HCT116 (cell line): ENCODE measurements at regions not wholly inside any gene's neighbourhood (a gene's known extent, or its start where the extent isn't known, plus 50 kb on each side); places are given as distances from the start of the nearest gene placed in this dataset.

Experiments
- ATAC-seq: fragments of 200-7000 bp; cut with Tn5 transposase; 2 replicates; pipeline ENCODE4 v1.9.1; 2020; ENCODE audit warnings: mild to moderate bottlenecking, moderate library complexity
- BruUV-seq: library from RNA; stranded (reverse); fragments of 400-500 nt; replicated peaks from 2 replicates; lab custom pipeline; 2021; lab: Mats Ljungman, UMichigan
- CTCF ChIA-PET: fragments of 300-600 bp; sonication (Branson Sonifier 250); formaldehyde crosslinking; loops from one replicate; lab custom pipeline; 2021; ENCODE audit warnings: antibody characterized with exemption; lab: Charles Lee
- POLR2A ChIA-PET: fragments of 300-600, 350-600 bp; sonication (Branson Sonifier 250); formaldehyde crosslinking; loops from one replicate; lab custom pipeline; 2021; ENCODE audit warnings: antibody characterized with exemption; lab: Charles Lee
- RAD21 ChIA-PET, 2 experiments: fragments of 300-600 bp; sonication (Branson Sonifier 250); formaldehyde crosslinking; loops; one replicate each; lab custom pipeline; 2023; ENCODE audit warnings: low total read pairs in 2 of 2; ENCODE audit not compliant: uncharacterized antibody in 2 of 2, unreplicated experiment in 2 of 2, low non-redundant PET in 1 of 2; lab: Charles Lee
- DNase-seq: peaks from one replicate; pipeline ENCODE4 v3.0.0-alpha.2; 2010; ENCODE audit warnings: low read depth, low spot score
- H2AFZ ChIP-seq: fragments of 200-600 bp; shearing (Covaris generic), sonication (generic); 2 replicates; pipeline ENCODE4 v1.6.1; 2017; ENCODE audit warnings: low read depth, mixed run types, mixed read lengths, antibody characterized with exemption, low read length; ENCODE audit not compliant: poor library complexity, severe bottlenecking
- H3K27ac ChIP-seq: 2 replicates; pipeline ENCODE4 v1.5.1; 2012; ENCODE audit warnings: low read depth, low read length
- H3K27me3 ChIP-seq: fragments of 200-600 bp; sonication (generic); 2 replicates; pipeline ENCODE4 v1.6.1; 2016; ENCODE audit warnings: mixed run types, low read length, mixed read lengths; ENCODE audit not compliant: insufficient read depth
- H3K36me3 ChIP-seq, 2 experiments: fragments of 200-500 bp in 1 of 2; fragments of 200-600 bp in 1 of 2; sonication (Bioruptor generic) in 1 of 2; sonication (generic) in 1 of 2; 2 replicates each; pipeline versions ENCODE4 v1.5.1 to v1.6.1; 2014 to 2016; ENCODE audit warnings: low read length in 2 of 2, inconsistent platforms in 1 of 2, mixed read lengths in 1 of 2, mixed run types in 1 of 2; ENCODE audit not compliant: insufficient read depth in 2 of 2, control insufficient read depth in 1 of 2
- H3K4me1 ChIP-seq, 2 experiments: fragments of 200-600 bp in 1 of 2; sonication (generic) in 1 of 2; 2 replicates each; pipeline versions ENCODE4 v1.5.1 to v1.6.1; 2012 to 2017; ENCODE audit warnings: low read length in 2 of 2, inconsistent platforms in 1 of 2, mild to moderate bottlenecking in 1 of 2, mixed read lengths in 1 of 2, mixed run types in 1 of 2, moderate library complexity in 1 of 2; ENCODE audit not compliant: insufficient read depth in 2 of 2, control insufficient read depth in 1 of 2
- H3K4me2 ChIP-seq: fragments of 200-600 bp; sonication (generic); 2 replicates; pipeline ENCODE4 v1.6.1; 2017; ENCODE audit warnings: mixed run types, low read length, mixed read lengths
- H3K4me3 ChIP-seq, 2 experiments: fragments of 200-600 bp in 1 of 2; sonication (generic) in 1 of 2; replicated peaks in 1 of 2; 2 replicates each; pipeline ENCODE4 v1.5.1; 2011 to 2016; ENCODE audit warnings: low read length in 2 of 2, control low read depth in 1 of 2, low read depth in 1 of 2, mild to moderate bottlenecking in 1 of 2, mixed read lengths in 1 of 2, mixed run types in 1 of 2
- H3K79me2 ChIP-seq: fragments of 200-600 bp; sonication (generic); 2 replicates; pipeline ENCODE4 v1.6.1; 2017; ENCODE audit warnings: mild to moderate bottlenecking, mixed run types, low read length, moderate library complexity, mixed read lengths; ENCODE audit not compliant: insufficient read depth
- H3K9ac ChIP-seq: fragments of 200-600 bp; sonication (generic); 2 replicates; pipeline ENCODE4 v1.6.1; 2016; ENCODE audit warnings: low read length, mixed read lengths
- H3K9me2 ChIP-seq: fragments of 200-600 bp; sonication (generic), shearing (Covaris generic); 2 replicates; pipeline ENCODE4 v1.6.1; 2017; ENCODE audit warnings: mixed run types, mild to moderate bottlenecking, moderate library complexity; ENCODE audit not compliant: insufficient read depth
- H3K9me3 ChIP-seq, 2 experiments: fragments of 200-500 bp in 1 of 2; fragments of 200-600 bp in 1 of 2; sonication (Bioruptor generic) in 1 of 2; sonication (generic) in 1 of 2; 2 replicates each; pipeline ENCODE4 v1.6.1; 2014 to 2017; ENCODE audit warnings: low read length in 2 of 2, mixed read lengths in 2 of 2, inconsistent platforms in 1 of 2, low read depth in 1 of 2, mild to moderate bottlenecking in 1 of 2, mixed run types in 1 of 2, moderate library complexity in 1 of 2; ENCODE audit not compliant: control insufficient read depth in 1 of 2, insufficient read depth in 1 of 2
- H4K20me1 ChIP-seq: fragments of 200-600 bp; sonication (generic), shearing (Covaris generic); 2 replicates; pipeline ENCODE4 v1.6.1; 2017; ENCODE audit warnings: mixed run types, mild to moderate bottlenecking, moderate library complexity; ENCODE audit not compliant: insufficient read depth
- CBX3 ChIP-seq: IDR thresholded peaks from 2 replicates; pipeline ENCODE4 v1.6.1; 2012; ENCODE audit warnings: low read depth
- CEBPB ChIP-seq: IDR thresholded peaks from 2 replicates; pipeline ENCODE4 v1.6.1; 2012; ENCODE audit warnings: low read depth
- EGR1 ChIP-seq: IDR thresholded peaks from 2 replicates; pipeline ENCODE4 v1.6.1; 2012; ENCODE audit warnings: low read depth
- ELF1 ChIP-seq: IDR thresholded peaks from 2 replicates; pipeline ENCODE4 v1.6.1; 2012; ENCODE audit warnings: low read depth, borderline replicate concordance
- FOSL1 ChIP-seq: IDR thresholded peaks from 2 replicates; pipeline ENCODE4 v1.6.1; 2012; ENCODE audit warnings: low read depth
- JUND ChIP-seq: IDR thresholded peaks from 2 replicates; pipeline ENCODE4 v1.6.1; 2012
- POLR2AphosphoS5 ChIP-seq: IDR thresholded peaks from 2 replicates; pipeline ENCODE4 v1.6.1; 2011; ENCODE audit warnings: mild to moderate bottlenecking, low read depth, low read length, moderate library complexity
- SIN3A ChIP-seq: IDR thresholded peaks from 2 replicates; pipeline ENCODE4 v1.6.1; 2012; ENCODE audit warnings: low read depth
- SP1 ChIP-seq: IDR thresholded peaks from 2 replicates; pipeline ENCODE4 v1.6.1; 2012; ENCODE audit warnings: low read depth
- TCF7L2 ChIP-seq: IDR thresholded peaks from 2 replicates; pipeline ENCODE4 v1.7.0; 2011; ENCODE audit warnings: borderline replicate concordance, inconsistent platforms; ENCODE audit not compliant: insufficient read depth, insufficient read length; ENCODE audit errors: extremely low read depth
- YY1 ChIP-seq: IDR thresholded peaks from 2 replicates; pipeline ENCODE4 v1.6.1; 2011; ENCODE audit warnings: low read length, low read depth, moderate library complexity, mild to moderate bottlenecking; ENCODE audit not compliant: insufficient replicate concordance; ENCODE audit errors: extremely low read depth
- ZFX ChIP-seq: fragments of 450-650 bp; IDR thresholded peaks from 2 replicates; pipeline ENCODE4 v1.6.1; 2017
- intact Hi-C: fragments of 100-400 bp; cut with micrococcal nuclease; formaldehyde crosslinking; loops from 2 replicates; pipeline ENCODE4 v1.10.0; 2022
- TF ChIP-seq, protein P1 (sequence below), 3 experiments: fragments of 200-600 bp in 1 of 3; sonication (generic) in 1 of 3; IDR thresholded peaks in 2 of 3; conservative IDR thresholded peaks in 1 of 3; 2 replicates each; pipeline ENCODE4 v1.5.1; 2012 to 2017; ENCODE audit warnings: low read depth in 2 of 3, low read length in 2 of 3, antibody characterized with exemption in 1 of 3, borderline replicate concordance in 1 of 3, control low read depth in 1 of 3, mild to moderate bottlenecking in 1 of 3, mixed read lengths in 1 of 3, mixed run types in 1 of 3, moderate library complexity in 1 of 3; ENCODE audit not compliant: insufficient read depth in 1 of 3

DNA sequence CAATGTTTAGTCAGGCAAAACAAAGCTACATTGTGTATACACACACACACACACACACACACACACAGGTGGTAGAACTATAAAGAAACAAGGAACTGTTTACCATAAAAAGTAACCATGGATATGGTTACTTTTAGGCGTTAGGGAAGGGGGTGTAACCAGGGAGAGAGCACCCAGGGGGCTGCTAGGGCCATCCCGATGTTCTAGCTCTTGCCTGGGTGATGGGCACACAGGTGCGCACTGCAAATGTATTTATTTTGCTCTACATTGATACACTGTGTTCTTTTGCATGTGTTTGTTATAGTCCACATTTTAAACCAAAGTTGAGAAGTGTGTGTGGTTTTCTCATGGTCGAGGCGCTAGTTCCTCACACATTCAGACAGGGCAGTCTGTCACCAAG lies 69.8 kb upstream of the MYCN start:
- Histone ChIP-seq H3K4me2 (no peak overlapping the region), H3K27me3 (0 out of 2 replicates have a peak, but pooled peaks cover 4% of the 10 kb centered on the region), H3K4me3 (no peak overlapping the region), H2AFZ (no peak overlapping the region), H3K9me3 (no peaks in the 10 kb centered on the region), H3K27ac (no peak overlapping the region), H3K9ac (no peak overlapping the region), H3K4me1 (no peaks in the 10 kb centered on the region), H3K79me2 (no peaks in the 10 kb centered on the region), H3K36me3 (no peaks in the 10 kb centered on the region), H3K9me2 (no peaks in the 10 kb centered on the region), H4K20me1 (no peaks in the 10 kb centered on the region)
- ATAC-seq = no peak
- TF ChIP-seq YY1 = no peak
- no peak for TF ChIP-seq CEBPB
- TF ChIP-seq, protein P1, sequence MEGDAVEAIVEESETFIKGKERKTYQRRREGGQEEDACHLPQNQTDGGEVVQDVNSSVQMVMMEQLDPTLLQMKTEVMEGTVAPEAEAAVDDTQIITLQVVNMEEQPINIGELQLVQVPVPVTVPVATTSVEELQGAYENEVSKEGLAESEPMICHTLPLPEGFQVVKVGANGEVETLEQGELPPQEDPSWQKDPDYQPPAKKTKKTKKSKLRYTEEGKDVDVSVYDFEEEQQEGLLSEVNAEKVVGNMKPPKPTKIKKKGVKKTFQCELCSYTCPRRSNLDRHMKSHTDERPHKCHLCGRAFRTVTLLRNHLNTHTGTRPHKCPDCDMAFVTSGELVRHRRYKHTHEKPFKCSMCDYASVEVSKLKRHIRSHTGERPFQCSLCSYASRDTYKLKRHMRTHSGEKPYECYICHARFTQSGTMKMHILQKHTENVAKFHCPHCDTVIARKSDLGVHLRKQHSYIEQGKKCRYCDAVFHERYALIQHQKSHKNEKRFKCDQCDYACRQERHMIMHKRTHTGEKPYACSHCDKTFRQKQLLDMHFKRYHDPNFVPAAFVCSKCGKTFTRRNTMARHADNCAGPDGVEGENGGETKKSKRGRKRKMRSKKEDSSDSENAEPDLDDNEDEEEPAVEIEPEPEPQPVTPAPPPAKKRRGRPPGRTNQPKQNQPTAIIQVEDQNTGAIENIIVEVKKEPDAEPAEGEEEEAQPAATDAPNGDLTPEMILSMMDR (IDR thresholded peaks at IDR 0.05 in 2 of 3, conservative IDR thresholded peaks at IDR 0.05 in 1 of 3; ENCODE audit: borderline replicate concordance in 1 of 3, insufficient read depth in 1 of 3, low read depth in 2 of 3, low read length in 2 of 3) = no peak
- no peak for TF ChIP-seq ZFX
- no peak for TF ChIP-seq TCF7L2
- no peak for TF ChIP-seq JUND
- TF ChIP-seq POLR2AphosphoS5 = no peak
- TF ChIP-seq FOSL1 = no peak
- no peak for TF ChIP-seq SIN3A
- TF ChIP-seq ELF1 = no peak
- TF ChIP-seq CBX3 = no peak
- TF ChIP-seq EGR1 = no peak
- no peak for TF ChIP-seq SP1
- ChIA-PET POLR2A (no interaction called here), CTCF (no interaction called here), RAD21 (no interaction called here)
- no peak for DNase-seq
- no TSS peak for BruUV-seq
- intact Hi-C loops = no loop called here
